GM18511 (cell line): ENCODE measurements at regions not wholly inside any gene's neighbourhood (a gene's known extent, or its start where the extent isn't known, plus 50 kb on each side); places are given as distances from the start of the nearest gene placed in this dataset.
A peak's percentile ranks its signal among the peaks of the same experiment; 100 is the strongest.

Experiments
- ATAC-seq: cut with Tn5 transposase; IDR thresholded peaks from one replicate; pipeline ENCODE4 v1.9.1; 2021; ENCODE audit warnings: mild to moderate bottlenecking, moderate library complexity; ENCODE audit not compliant: unreplicated experiment

- ATAC-seq: no peak
These were observed 119.8 kb upstream of the SLC25A33 start for GRCh38 chr1:9419369-9420041.

GRCh38 chr1:9420835-9421532 lies 118.3 kb upstream of the SLC25A33 start:
- no peak for ATAC-seq

- ATAC-seq: no peak
These were observed 117.8 kb upstream of the SLC25A33 start for GRCh38 chr1:9421533-9421873.

GRCh38 chr1:9422321-9422720 lies 116.9 kb upstream of the SLC25A33 start:
- ATAC-seq: no peak

- no peak for ATAC-seq
These were observed 116.3 kb upstream of the SLC25A33 start for GRCh38 chr1:9422911-9423505.

GRCh38 chr1:9424261-9424660 lies 115.0 kb upstream of the SLC25A33 start:
- no peak for ATAC-seq

GRCh38 chr1:9425859-9426258 lies 113.4 kb upstream of the SLC25A33 start:
- peak; percentile 27 for ATAC-seq

GRCh38 chr1:9426291-9426711 lies 113.0 kb upstream of the SLC25A33 start:
- ATAC-seq: peak; percentile 62

GRCh38 chr1:9427388-9427787 lies 111.9 kb upstream of the SLC25A33 start:
- no peak for ATAC-seq

- peak; percentile 79 for ATAC-seq
These were observed 110.5 kb upstream of the SLC25A33 start for GRCh38 chr1:9428601-9429341.

GRCh38 chr1:9429342-9429711 lies 109.9 kb upstream of the SLC25A33 start:
- ATAC-seq: no peak

GRCh38 chr1:9434247-9435152 lies 104.8 kb upstream of the SLC25A33 start:
- no peak for ATAC-seq

GRCh38 chr1:9435153-9435636 lies 104.1 kb upstream of the SLC25A33 start:
- no peak for ATAC-seq

GRCh38 chr1:9435854-9436640 lies 103.2 kb upstream of the SLC25A33 start:
- no peak for ATAC-seq

- no peak for ATAC-seq
These were observed 101.3 kb upstream of the SLC25A33 start for GRCh38 chr1:9437961-9438430.

- ATAC-seq: no peak
These were observed 100.7 kb upstream of the SLC25A33 start for GRCh38 chr1:9438431-9439073.

- no peak for ATAC-seq
These were observed 100.0 kb upstream of the SLC25A33 start for GRCh38 chr1:9439074-9439761.

- no peak for ATAC-seq
These were observed 99.0 kb upstream of the SLC25A33 start for GRCh38 chr1:9440261-9440660.
